BLaER1 (cell line): ENCODE measurements at regions not wholly inside any gene's neighbourhood (a gene's known extent, or its start where the extent isn't known, plus 50 kb on each side); places are given as distances from the start of the nearest gene placed in this dataset.

Source experiments
- H3K27ac ChIP-seq: shearing (Covaris generic); formaldehyde crosslinking; 2 replicates; pipeline ENCODE4 v1.8.1; 2022
- H3K27me3 ChIP-seq: shearing (Covaris generic); formaldehyde crosslinking; 2 replicates; pipeline ENCODE4 v1.8.1; 2022
- H3K36me3 ChIP-seq: shearing (Covaris generic); formaldehyde crosslinking; 2 replicates; pipeline ENCODE4 v1.8.1; 2022
- H3K4me1 ChIP-seq: shearing (Covaris generic); formaldehyde crosslinking; 2 replicates; pipeline ENCODE4 v1.8.1; 2022
- H3K4me2 ChIP-seq: shearing (Covaris generic); formaldehyde crosslinking; 2 replicates; pipeline ENCODE4 v1.8.1; 2022
- H3K4me3 ChIP-seq: shearing (Covaris generic); formaldehyde crosslinking; 2 replicates; pipeline ENCODE4 v1.8.1; 2022
- H3K9ac ChIP-seq: shearing (Covaris generic); formaldehyde crosslinking; 2 replicates; pipeline ENCODE4 v1.8.1; 2022
- H3K9me3 ChIP-seq: shearing (Covaris generic); formaldehyde crosslinking; 2 replicates; pipeline ENCODE4 v1.8.1; 2022
- H4K20me1 ChIP-seq: shearing (Covaris generic); formaldehyde crosslinking; 2 replicates; pipeline ENCODE4 v1.8.1; 2022
- Cebpa-rat ChIP-seq: shearing (Covaris generic); IDR thresholded peaks from 2 replicates; pipeline ENCODE4 v1.8.1; 2022

GRCh38 chr10:111360260-111360925, 283.6 kb downstream of the ADRA2A start:
- no peaks in the 10 kb centered on the region for H4K20me1 ChIP-seq
- no peak for TF ChIP-seq Cebpa-rat
- H3K4me3 ChIP-seq = no peak overlapping the region
- H3K9ac ChIP-seq = no peak overlapping the region
- no peaks in the 10 kb centered on the region for H3K4me1 ChIP-seq
- H3K36me3 ChIP-seq = no peaks in the 10 kb centered on the region
- no peaks in the 10 kb centered on the region for H3K27me3 ChIP-seq
- H3K27ac ChIP-seq = no peak overlapping the region
- no peaks in the 10 kb centered on the region for H3K9me3 ChIP-seq
- no peak overlapping the region for H3K4me2 ChIP-seq

GRCh38 chr10:111367531-111367930, 290.7 kb downstream of the ADRA2A start:
- no peaks in the 10 kb centered on the region for H3K27me3 ChIP-seq
- no peak overlapping the region for H3K9ac ChIP-seq
- no peak overlapping the region for H3K27ac ChIP-seq
- no peaks in the 10 kb centered on the region for H3K4me1 ChIP-seq
- no peaks in the 10 kb centered on the region for H4K20me1 ChIP-seq
- no peaks in the 10 kb centered on the region for H3K36me3 ChIP-seq
- no peak overlapping the region for H3K4me3 ChIP-seq
- H3K9me3 ChIP-seq = no peaks in the 10 kb centered on the region
- TF ChIP-seq Cebpa-rat = no peak
- no peak overlapping the region for H3K4me2 ChIP-seq

- TF ChIP-seq Cebpa-rat = no peak
- Histone ChIP-seq H3K27me3 (no peaks in the 10 kb centered on the region), H3K9ac (no peak overlapping the region), H4K20me1 (no peaks in the 10 kb centered on the region), H3K4me3 (no peak overlapping the region), H3K36me3 (no peaks in the 10 kb centered on the region), H3K9me3 (no peaks in the 10 kb centered on the region), H3K27ac (no peak overlapping the region), H3K4me1 (no peaks in the 10 kb centered on the region), H3K4me2 (no peak overlapping the region)
These were observed 293.3 kb downstream of the ADRA2A start for GRCh38 chr10:111370101-111370500.

GRCh38 chr10:111373696-111374095, 296.9 kb downstream of the ADRA2A start:
- Histone ChIP-seq H3K9me3 (no peaks in the 10 kb centered on the region), H3K9ac (no peak overlapping the region), H4K20me1 (no peaks in the 10 kb centered on the region), H3K4me2 (no peak overlapping the region), H3K4me3 (no peak overlapping the region), H3K27ac (no peak overlapping the region), H3K4me1 (no peaks in the 10 kb centered on the region; the same call in 1 of the 2 replicates), H3K36me3 (no peaks in the 10 kb centered on the region), H3K27me3 (no peaks in the 10 kb centered on the region)
- no peak for TF ChIP-seq Cebpa-rat

GRCh38 chr10:111379534-111380187, 302.8 kb downstream of the ADRA2A start:
- H3K9ac ChIP-seq = no peak overlapping the region
- peaks cover 7% of the 10 kb centered on the region for H3K4me1 ChIP-seq
- H3K9me3 ChIP-seq = peaks cover 7% of the 10 kb centered on the region
- H3K36me3 ChIP-seq = no peaks in the 10 kb centered on the region
- no peaks in the 10 kb centered on the region for H4K20me1 ChIP-seq
- no peak overlapping the region for H3K4me3 ChIP-seq
- no peak for TF ChIP-seq Cebpa-rat
- no peaks in the 10 kb centered on the region for H3K27me3 ChIP-seq
- no peak overlapping the region for H3K27ac ChIP-seq
- H3K4me2 ChIP-seq = no peak overlapping the region

GRCh38 chr10:111384556-111384955, 307.7 kb downstream of the ADRA2A start:
- Histone ChIP-seq H4K20me1 (no peaks in the 10 kb centered on the region), H3K27ac (no peak overlapping the region), H3K9ac (no peak overlapping the region), H3K4me2 (peak overlapping the region; percentile 38), H3K36me3 (no peaks in the 10 kb centered on the region), H3K27me3 (no peaks in the 10 kb centered on the region), H3K4me3 (no peak overlapping the region), H3K9me3 (peaks cover 7% of the 10 kb centered on the region), H3K4me1 (peaks cover 10% of the 10 kb centered on the region)
- no peak for TF ChIP-seq Cebpa-rat

GRCh38 chr10:111390813-111391563, 314.2 kb downstream of the ADRA2A start:
- Histone ChIP-seq H3K9me3 (peaks cover 4% of the 10 kb centered on the region; the same call in 1 of the 2 replicates), H3K9ac (no peak overlapping the region), H3K27me3 (no peaks in the 10 kb centered on the region), H3K27ac (no peak overlapping the region), H3K4me3 (no peak overlapping the region), H3K4me1 (no peaks in the 10 kb centered on the region), H4K20me1 (no peaks in the 10 kb centered on the region), H3K4me2 (no peak overlapping the region), H3K36me3 (no peaks in the 10 kb centered on the region)
- TF ChIP-seq Cebpa-rat = no peak

GRCh38 chr10:111392159-111392558, 315.3 kb downstream of the ADRA2A start:
- H3K4me2 ChIP-seq = no peak overlapping the region

GRCh38 chr10:111392910-111393309, 316.1 kb downstream of the ADRA2A start:
- H3K4me3 ChIP-seq = no peak overlapping the region
- no peak overlapping the region for H3K9ac ChIP-seq
- no peaks in the 10 kb centered on the region for H3K27me3 ChIP-seq
- peaks cover 4% of the 10 kb centered on the region; the same call in 1 of the 2 replicates for H3K9me3 ChIP-seq
- no peak for TF ChIP-seq Cebpa-rat
- H3K36me3 ChIP-seq = no peaks in the 10 kb centered on the region
- H3K4me1 ChIP-seq = no peaks in the 10 kb centered on the region
- no peaks in the 10 kb centered on the region for H4K20me1 ChIP-seq
- no peak overlapping the region for H3K4me2 ChIP-seq
- no peak overlapping the region for H3K27ac ChIP-seq

More at GRCh38 chr10:111392159-111392558, 315.3 kb downstream of the ADRA2A start:
- no peak overlapping the region for H3K4me3 ChIP-seq
- no peak overlapping the region for H3K9ac ChIP-seq
- no peak for TF ChIP-seq Cebpa-rat
- H3K36me3 ChIP-seq = no peaks in the 10 kb centered on the region
- H3K4me1 ChIP-seq = no peaks in the 10 kb centered on the region
- H3K9me3 ChIP-seq = peaks cover 4% of the 10 kb centered on the region; the same call in 1 of the 2 replicates
- no peaks in the 10 kb centered on the region for H3K27me3 ChIP-seq
- H4K20me1 ChIP-seq = no peaks in the 10 kb centered on the region
- H3K27ac ChIP-seq = no peak overlapping the region

GRCh38 chr10:111410740-111411139, 333.9 kb downstream of the ADRA2A start:
- no peak overlapping the region for H3K27ac ChIP-seq
- H3K36me3 ChIP-seq = no peaks in the 10 kb centered on the region
- peaks cover 8% of the 10 kb centered on the region for H3K4me1 ChIP-seq
- H3K9me3 ChIP-seq = no peaks in the 10 kb centered on the region
- H3K9ac ChIP-seq = no peak overlapping the region
- H3K27me3 ChIP-seq = no peaks in the 10 kb centered on the region
- H3K4me3 ChIP-seq = no peak overlapping the region
- H3K4me2 ChIP-seq = no peak overlapping the region
- no peaks in the 10 kb centered on the region for H4K20me1 ChIP-seq
- no peak for TF ChIP-seq Cebpa-rat
